Neural crest cell (in vitro differentiated cells): ENCODE measurements at regions not wholly inside any gene's neighbourhood (a gene's known extent, or its start where the extent isn't known, plus 50 kb on each side); places are given as distances from the start of the nearest gene placed in this dataset.

ENCODE experiments used
- DNase-seq: peaks from one replicate; pipeline ENCODE4 v3.0.0; 2021; ENCODE audit warnings: low read depth, mixed read lengths, low spot score
- H3K27ac Mint-ChIP-seq: one replicate; pipeline ENCODE4 v1.8.0; 2021; ENCODE audit warnings: mild to moderate bottlenecking, mixed read lengths; ENCODE audit not compliant: unreplicated experiment
- H3K27me3 Mint-ChIP-seq: 2 replicates; pipeline ENCODE4 v1.8.0; 2021; ENCODE audit warnings: low read depth, mild to moderate bottlenecking, mixed read lengths
- H3K36me3 Mint-ChIP-seq: 2 replicates; pipeline ENCODE4 v1.8.0; 2021; ENCODE audit warnings: low read depth, mild to moderate bottlenecking, mixed read lengths
- H3K4me1 Mint-ChIP-seq: 2 replicates; pipeline ENCODE4 v1.8.0; 2021; ENCODE audit warnings: mixed read lengths
- H3K4me3 Mint-ChIP-seq: one replicate; pipeline ENCODE4 v1.8.0; 2021; ENCODE audit warnings: mild to moderate bottlenecking, mixed read lengths
- H3K9me3 Mint-ChIP-seq: 2 replicates; pipeline ENCODE4 v1.8.0; 2021; ENCODE audit warnings: mixed read lengths
- TF ChIP-seq, protein P1 (sequence below): fragments of 200-600 bp; sonication (generic); conservative IDR thresholded peaks from 2 replicates; pipeline ENCODE4 v1.5.0; 2021; ENCODE audit warnings: antibody characterized with exemption, mild to moderate bottlenecking

DNA sequence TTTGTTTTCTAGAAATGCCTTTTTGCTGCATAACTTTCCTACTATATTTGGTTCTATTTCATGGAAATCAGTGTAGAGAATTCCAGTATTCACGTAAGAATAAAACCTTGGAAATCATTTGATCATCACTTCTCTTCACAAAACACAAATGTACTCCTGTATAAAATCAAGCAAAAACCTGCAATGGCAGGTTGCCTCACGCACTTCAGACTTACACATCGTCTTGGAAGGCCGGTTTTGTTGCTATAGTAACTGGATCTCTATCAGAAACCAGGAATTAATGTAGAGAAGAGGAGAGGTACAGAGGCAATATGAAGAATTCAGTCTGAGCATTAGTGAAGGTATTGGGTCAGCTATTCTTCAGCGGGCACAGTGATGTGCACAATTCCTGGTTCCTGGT lies 370.7 kb upstream of the CYRIA start:
- Mint-ChIP-seq H3K36me3 (no peaks in the 10 kb centered on the region), H3K4me1 (peaks cover 1% of the 10 kb centered on the region), H3K27ac (no peak overlapping the region), H3K27me3 (no peaks in the 10 kb centered on the region), H3K4me3 (no peak overlapping the region), H3K9me3 (peaks cover 5% of the 10 kb centered on the region)
- TF ChIP-seq, protein P1, sequence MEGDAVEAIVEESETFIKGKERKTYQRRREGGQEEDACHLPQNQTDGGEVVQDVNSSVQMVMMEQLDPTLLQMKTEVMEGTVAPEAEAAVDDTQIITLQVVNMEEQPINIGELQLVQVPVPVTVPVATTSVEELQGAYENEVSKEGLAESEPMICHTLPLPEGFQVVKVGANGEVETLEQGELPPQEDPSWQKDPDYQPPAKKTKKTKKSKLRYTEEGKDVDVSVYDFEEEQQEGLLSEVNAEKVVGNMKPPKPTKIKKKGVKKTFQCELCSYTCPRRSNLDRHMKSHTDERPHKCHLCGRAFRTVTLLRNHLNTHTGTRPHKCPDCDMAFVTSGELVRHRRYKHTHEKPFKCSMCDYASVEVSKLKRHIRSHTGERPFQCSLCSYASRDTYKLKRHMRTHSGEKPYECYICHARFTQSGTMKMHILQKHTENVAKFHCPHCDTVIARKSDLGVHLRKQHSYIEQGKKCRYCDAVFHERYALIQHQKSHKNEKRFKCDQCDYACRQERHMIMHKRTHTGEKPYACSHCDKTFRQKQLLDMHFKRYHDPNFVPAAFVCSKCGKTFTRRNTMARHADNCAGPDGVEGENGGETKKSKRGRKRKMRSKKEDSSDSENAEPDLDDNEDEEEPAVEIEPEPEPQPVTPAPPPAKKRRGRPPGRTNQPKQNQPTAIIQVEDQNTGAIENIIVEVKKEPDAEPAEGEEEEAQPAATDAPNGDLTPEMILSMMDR = no peak
- no peak for DNase-seq

DNA sequence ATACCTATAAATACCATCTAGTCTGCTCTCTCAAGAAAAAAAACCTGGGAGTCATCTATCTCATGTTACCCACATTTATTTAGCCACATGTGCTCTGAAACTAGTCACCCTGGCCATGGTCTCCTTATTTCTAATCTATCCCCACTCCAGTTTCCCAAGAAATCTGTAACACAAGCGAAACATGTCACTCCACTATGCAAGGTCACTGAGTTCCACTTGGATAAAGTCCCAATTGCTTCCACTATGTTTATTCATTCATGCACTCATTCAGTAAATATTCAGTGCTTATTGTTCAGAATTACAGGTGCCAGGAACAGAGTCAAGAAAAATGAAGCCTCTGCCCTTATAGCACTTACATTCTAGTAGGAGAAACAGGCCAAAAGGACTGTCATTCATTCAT lies 369.4 kb upstream of the CYRIA start:
- TF ChIP-seq, protein P1 = no peak
- Mint-ChIP-seq H3K27me3 (no peaks in the 10 kb centered on the region), H3K36me3 (no peaks in the 10 kb centered on the region), H3K4me1 (no peaks in the 10 kb centered on the region), H3K4me3 (no peak overlapping the region), H3K27ac (no peak overlapping the region), H3K9me3 (peaks cover 5% of the 10 kb centered on the region)
- DNase-seq = no peak

DNA sequence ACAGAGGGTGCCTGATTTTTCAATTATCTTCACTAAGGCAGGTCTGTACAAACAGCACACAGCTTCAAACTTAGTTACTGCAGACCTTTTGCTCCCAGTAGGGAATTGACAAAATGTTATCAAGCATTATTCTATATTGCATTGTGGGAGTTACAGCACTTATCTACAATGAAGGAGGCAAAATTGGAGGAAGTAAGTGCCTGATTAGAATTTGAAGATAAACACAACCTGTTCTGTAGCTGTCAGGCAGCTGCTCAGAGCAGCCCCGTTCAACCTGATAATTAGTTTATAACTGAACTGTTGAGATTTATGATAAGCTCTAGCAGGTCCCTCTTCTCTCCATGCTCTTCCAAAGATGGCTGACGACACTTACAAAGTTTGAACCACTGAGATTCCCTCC lies 364.4 kb upstream of the CYRIA start:
- Mint-ChIP-seq H3K9me3 (peaks cover 5% of the 10 kb centered on the region), H3K4me1 (no peaks in the 10 kb centered on the region), H3K4me3 (no peak overlapping the region), H3K27ac (peak overlapping the region; percentile 38), H3K27me3 (no peaks in the 10 kb centered on the region), H3K36me3 (no peaks in the 10 kb centered on the region)
- DNase-seq = no peak
- TF ChIP-seq, protein P1 = no peak

DNA sequence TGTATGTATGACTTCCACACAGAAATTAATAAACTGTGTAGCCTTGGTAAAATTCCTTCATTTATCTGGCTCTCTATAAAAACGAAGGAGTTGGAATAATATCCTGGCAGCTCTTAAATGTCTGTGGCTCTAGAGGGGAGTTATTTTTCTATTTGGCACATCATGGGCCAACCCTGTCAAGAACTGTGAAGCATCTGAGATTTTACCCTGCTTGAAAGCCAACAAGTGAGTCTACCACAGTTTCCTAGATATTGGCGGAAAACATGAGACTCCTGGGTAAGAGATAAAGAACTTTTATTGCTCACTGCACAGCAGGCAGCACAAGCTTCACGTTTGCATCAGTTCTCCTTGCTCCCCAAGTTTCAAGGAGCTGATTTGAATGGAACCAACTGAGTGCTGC lies 346.7 kb upstream of the CYRIA start:
- no peak overlapping the region for H3K27ac Mint-ChIP-seq
- no peaks in the 10 kb centered on the region for H3K36me3 Mint-ChIP-seq
- no peaks in the 10 kb centered on the region for H3K9me3 Mint-ChIP-seq
- TF ChIP-seq, protein P1 = no peak
- no peaks in the 10 kb centered on the region for H3K4me1 Mint-ChIP-seq
- H3K27me3 Mint-ChIP-seq = peaks cover 3% of the 10 kb centered on the region
- no peak overlapping the region for H3K4me3 Mint-ChIP-seq
- DNase-seq = no peak

DNA sequence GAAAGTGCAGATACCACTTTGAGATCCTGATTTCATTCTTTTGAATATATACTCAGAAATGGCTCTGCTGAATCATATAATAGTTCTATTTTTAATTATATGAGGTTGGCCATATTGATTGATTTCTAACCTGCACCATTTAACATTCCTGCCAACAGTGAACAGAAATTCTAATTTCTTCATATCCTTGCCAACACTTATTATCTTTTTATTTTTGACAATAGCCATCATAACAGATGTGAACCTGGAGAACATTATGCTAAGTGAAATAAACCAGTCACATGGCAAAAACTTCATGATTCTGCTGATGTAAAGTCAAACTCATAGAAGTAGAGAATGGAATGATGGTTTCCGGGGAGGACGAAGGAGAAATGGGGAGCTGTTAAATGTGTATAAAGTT lies 344.5 kb upstream of the CYRIA start:
- H3K27ac Mint-ChIP-seq = no peak overlapping the region
- no peak for DNase-seq
- H3K36me3 Mint-ChIP-seq = no peaks in the 10 kb centered on the region
- no peaks in the 10 kb centered on the region for H3K4me1 Mint-ChIP-seq
- H3K27me3 Mint-ChIP-seq = peaks cover 3% of the 10 kb centered on the region
- no peak overlapping the region for H3K4me3 Mint-ChIP-seq
- H3K9me3 Mint-ChIP-seq = no peaks in the 10 kb centered on the region
- TF ChIP-seq, protein P1 = no peak

DNA sequence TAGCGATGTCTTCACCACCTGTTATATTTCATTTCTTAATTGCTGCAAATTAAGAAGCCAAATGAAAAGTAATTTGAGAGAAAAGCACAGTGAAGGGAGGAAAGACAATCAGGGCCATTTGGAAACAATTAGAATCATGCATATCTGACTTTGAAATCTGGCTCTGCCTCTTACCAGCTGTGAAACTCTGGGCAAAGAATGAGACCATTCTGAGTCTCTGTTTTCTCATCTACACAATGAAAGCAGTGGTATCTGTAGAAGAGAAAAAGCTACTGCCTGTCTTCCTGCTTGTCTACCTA lies 334.5 kb upstream of the CYRIA start:
- Mint-ChIP-seq H3K9me3 (peaks cover 5% of the 10 kb centered on the region), H3K27me3 (peaks cover 2% of the 10 kb centered on the region), H3K4me1 (no peaks in the 10 kb centered on the region), H3K36me3 (peaks cover 3% of the 10 kb centered on the region), H3K4me3 (no peak overlapping the region), H3K27ac (no peak overlapping the region)
- DNase-seq = no peak
- TF ChIP-seq, protein P1 = no peak
